ENCODE measurements at regions not wholly inside any gene's neighbourhood (a gene's known extent, or its start where the extent isn't known, plus 50 kb on each side); places are given as distances from the start of the nearest gene placed in this dataset.
"Not testable (repeated sequence)": the region's sequence is repeated elsewhere in the genome, so short reads cannot be mapped to it uniquely, and the experiment has no call there.

DNA sequence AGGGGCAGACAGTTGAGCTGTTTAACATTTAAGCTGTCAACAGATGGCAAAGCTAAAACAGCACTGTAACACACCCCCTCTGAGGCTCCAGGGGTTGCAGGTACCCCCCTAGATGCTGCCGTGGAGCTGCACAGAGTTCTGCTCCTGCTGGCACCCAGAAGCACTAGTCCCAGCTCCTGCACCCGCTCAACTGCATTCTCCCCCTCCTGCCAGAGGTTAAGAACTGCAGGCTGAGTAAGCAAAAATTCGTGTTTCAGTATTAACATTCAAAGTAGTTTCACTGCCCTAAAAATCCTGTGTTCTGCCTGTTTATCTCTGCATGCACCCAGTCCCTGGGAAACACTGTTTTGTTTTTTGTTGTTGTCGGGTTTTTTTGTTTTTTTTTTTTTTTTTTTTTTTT lies 790.8 kb upstream of the KCND2 start:
- no peak for DNase-seq

DNA sequence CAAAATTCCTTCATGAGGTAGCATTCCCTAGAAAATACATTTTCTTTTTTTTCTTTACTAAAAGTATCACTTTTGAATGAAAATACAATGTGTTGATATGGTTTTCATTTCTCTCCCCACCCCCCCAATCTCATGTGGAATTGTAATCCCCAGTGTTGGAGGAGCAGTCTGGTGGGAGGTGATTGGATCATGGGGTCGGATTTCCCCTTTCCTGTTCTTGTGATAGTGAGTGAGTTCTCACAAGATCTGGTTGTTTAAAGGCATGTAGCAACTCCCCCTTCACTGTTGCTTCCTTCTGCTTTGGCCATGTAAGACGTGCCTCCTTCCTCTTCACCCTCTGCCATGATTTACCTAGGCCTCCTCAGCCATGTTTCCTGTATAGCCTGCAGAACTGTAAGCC lies 790.3 kb upstream of the KCND2 start:
- DNase-seq: no peak

DNA sequence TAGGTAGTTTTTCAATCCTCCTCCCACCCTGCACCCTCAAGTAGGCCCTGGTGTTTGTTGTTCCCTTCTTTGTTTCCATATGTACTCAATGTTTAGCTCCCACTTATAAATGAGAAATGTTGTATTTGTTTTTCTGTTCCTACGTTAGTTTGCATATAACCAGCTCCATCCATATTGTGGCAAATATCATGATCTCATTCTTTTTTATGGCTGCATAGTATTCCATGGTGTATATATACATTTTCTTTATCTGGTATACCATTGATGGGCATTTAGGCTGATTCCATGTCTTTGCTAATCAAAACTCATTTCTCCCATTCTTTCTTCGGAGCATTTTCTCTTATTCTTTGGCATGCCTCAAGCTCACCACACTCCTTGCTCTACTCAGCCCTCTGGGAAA lies 789.6 kb upstream of the KCND2 start:
- DNase-seq: no peak

DNA sequence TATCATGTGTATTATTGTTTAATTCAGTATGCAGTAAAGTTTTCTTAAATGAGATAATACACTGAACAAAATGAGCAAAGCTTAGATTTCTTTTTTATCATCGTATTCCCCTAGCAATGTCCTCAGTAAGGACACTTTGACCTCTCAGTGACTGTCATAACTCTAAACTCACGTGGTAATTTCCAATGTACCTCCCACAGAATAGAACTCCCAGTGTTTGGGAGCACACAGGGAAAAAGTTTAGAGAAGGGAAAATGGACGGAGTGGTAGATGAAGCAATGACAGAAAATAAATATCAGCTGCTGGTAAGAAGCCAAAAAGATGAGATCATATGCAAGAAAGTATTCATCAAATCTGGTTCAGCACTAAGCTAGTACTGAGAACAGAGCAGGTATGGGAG lies 758.6 kb upstream of the KCND2 start:
- DNase-seq: no peak

DNA sequence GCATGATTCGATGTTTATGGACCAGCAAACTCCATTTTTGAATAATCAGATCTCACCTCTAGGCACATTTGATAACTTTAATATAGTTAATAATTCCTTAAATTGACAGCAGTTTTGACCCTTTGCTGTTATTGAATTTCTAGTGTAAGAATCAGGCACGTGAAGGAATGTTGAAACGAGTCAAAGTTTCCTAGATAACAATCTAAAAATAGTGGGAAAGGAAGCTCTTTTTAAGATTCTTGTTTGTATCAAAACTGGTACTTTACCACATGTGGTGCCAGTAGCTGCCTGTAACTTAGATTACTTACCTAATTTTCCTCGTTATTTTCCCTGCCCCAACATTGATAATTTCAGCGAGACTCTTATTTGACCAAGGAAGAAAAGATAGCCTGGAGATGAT lies 757.8 kb upstream of the KCND2 start:
- DNase-seq: no peak

DNA sequence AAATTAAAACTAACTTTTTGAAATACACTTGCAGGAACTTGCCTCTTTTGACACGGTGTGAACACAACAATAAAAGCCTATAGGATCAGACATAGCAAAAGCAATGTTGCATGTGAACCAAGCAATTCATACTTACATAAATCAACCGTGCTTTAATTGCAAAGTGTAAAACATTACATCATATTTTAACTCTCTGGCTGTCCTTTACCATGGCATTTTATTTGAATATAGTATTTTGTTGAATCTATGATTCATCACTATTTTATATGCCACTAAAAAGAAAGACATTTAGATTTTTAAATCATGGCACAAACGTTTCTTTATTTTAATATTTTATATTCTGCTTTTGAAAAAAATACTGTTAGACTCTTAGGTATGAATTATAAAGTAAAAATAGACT lies 757.0 kb upstream of the KCND2 start:
- DNase-seq: no peak

DNA sequence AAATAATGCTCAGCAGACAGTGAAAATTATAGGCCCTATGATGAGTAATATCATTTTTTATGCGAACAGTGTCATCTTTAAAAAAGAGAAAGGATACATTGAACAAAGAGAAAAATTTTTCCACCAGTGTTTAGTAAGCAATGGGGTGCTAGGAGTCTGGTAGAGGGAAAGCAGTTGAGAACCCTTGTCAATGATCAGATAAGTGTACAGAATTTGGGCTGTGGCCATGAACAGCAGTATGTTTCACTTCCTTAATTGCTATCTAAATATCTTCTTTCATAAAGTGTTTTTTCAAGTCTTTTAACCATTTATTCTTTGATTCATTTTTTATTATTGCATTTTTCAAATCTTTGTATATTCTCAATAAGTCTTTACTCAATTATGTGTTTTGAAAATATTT lies 750.7 kb upstream of the KCND2 start:
- DNase-seq: no peak

DNA sequence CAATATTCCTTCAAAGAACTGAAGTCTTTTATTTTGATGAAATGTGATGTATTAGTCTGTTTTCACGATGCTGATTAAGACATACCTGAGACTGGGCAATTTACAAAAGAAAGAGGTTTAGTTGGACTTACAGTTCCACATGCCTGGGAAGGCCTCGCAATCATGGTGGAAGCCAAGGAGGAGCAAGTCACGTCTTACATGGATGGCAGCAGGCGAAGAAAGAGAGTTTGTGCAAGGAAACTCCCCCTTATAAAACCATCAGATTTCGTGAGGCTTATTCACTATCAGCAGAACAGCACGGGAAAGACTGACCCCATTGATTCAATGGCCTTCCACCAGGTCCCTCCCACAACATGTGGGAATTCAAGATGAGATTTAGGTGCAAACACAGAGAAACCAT lies 750.3 kb upstream of the KCND2 start:
- no peak for DNase-seq

DNA sequence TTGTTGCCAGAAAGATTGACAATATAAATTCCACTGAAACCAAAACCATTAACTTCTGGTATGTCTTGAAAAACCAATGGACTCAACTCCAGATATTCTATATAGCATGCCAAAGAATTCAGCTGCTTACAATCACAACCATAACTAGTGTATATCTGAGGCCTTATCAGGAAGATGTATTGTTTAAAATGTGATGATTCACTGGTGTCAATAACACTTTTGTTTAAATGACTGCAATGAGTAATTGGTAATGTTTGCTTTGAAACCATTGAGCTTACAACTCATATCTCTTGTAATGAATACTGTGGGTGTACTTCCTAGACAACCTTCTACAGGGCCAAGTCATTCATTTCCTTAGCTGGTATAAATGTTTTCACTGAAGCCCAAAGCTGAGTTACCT lies 727.9 kb upstream of the KCND2 start:
- no peak for DNase-seq

DNA sequence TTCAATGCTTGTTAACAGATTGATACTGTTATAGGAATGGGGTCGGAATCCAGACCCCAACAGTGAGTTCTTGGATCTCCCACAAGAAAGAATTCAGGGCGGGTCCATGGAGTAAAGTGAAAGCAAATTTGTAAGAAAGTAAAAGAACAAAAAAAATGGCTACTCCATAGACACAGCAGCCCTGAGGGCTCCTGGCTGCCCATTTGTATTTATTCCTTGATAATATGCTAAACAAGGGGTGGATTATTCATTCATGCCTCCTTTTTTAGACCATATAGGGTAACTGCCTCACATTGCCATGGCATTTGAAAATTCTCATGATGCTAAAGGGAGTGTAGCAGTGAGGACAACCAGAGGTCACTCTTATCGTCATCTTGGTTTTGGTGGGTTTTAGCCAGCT lies 717.2 kb upstream of the KCND2 start:
- no peak for DNase-seq

DNA sequence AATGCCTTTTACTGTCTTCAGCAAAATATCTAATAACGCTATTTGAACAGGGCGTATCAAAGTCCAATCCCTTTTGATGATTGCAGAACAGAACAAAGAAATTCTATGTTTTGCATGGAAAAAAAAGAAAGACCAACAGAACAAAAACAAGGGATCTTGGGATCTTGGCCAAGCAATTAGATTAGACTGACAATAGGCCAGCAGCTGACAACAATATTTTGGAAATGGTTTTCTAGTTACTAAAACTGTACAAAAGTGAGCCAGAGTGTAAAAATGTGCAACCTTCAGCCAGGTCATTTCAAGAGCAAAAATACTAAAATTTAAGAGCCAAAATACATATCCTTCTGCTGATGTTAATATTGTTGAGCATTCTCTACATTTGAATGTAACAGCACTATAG lies 716.5 kb upstream of the KCND2 start:
- DNase-seq: no peak

DNA sequence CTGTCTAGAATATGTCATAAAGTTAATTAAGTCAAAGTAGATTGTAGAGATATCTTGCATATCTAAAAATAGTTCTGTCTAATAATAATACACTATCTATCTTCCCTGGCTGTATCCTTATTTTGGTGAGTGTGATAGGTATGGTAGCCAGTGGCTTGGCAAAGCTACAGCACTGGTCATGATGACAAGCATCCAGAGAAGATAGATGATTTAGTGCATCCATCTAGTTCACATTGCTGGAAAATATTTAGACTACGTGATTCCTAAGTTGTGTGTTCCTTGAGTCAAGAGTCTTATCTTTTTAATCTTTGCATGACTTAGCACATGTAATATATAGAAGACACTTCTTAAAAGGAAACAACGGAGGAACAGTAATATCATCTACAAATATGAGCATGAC lies 711.2 kb upstream of the KCND2 start:
- no peak for DNase-seq

DNA sequence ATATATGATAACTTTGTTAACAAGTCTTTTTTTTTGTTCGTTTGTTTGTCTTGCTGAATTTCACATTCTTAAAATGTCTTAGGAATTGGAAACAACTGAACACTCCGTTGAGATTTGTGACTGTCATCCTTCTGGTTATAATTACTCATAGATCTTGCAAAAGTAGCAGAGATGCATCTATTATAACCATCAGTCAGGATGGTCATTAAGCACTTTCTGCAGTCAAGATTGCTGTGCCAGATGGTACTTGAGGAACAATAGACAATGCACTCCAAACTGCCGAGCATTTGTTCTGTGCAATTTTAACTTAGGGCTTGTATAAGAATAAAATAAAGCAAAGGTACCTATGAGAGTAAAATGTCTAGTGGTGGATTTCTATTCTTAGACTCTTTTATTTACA lies 710.1 kb upstream of the KCND2 start:
- no peak for DNase-seq

DNA sequence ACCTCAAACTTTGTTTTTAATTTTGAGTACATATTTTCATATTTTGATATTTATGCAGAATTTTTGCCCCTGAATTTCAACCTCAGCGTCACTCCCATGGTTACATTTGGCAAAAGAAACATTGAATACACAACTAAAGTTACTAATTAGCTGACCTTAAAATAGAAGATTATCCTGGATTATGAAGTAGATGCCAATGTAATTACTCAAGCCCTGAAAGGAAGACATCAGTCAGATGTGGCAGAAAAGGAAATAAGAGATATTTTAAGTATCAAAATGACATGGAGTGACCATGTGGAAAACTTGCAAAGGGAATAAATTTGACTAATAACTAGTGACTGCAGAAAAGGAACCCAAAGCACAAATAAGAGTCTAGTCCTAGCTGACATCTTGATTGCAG lies 701.3 kb upstream of the KCND2 start:
- DNase-seq: no peak

DNA sequence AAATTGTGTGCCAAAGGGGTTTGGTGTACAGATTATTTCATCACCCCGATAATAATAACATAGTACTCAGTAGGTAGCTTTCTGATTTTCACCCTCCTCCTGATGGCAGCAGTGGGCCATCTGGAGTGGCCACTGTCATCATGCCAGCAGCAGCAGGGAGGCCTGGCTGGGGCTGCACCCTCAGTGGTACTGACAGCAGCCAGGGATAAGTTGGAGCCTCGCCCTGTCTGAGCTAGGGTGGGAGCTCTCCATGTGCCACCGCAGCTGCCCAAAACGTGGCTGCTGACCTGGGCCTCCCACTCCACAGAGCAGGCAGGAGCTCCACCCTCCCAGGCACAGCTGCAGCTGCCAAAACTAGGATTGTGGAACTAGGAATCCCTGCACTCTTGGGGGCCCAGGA lies 700.8 kb upstream of the KCND2 start:
- no peak for DNase-seq

DNA sequence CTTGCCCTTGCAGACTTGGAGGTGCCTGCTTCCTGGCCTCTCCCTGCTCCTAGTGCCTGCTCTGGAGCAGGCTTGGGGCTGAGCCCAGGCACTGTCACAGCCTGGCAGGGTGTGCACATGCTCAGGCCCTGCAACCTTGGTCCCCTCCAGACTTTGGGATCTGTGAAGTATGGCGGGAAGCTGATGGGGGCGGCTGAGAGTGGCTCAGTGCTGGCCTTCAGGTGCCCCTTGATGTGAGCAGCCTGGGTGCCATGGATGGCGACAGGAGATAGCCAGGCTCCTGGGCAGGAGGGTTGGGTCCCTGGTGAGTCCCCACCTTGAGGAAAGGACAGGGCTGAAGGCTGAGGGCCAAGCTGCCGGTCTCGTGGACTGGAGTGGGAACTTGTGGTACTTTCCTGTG lies 700.4 kb upstream of the KCND2 start:
- DNase-seq: no peak

DNA sequence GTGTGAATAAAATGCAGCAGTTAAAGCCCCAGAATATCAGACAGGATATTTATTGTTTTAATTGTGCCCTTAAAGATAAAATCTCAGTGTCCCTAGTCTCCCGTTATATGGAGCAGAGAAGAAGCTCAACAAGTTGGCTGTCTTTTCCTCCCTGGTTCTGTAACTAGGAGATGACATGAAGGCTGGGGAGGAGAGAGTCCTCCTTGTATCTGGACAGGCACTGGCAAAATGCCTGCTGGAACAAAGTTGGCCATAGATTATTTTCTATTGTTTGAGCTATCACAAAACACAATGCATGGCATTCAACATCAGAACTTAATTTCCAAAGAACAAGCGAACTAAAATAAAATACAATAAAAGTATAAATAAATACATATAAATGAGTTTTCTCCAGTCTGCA lies 694.9 kb upstream of the KCND2 start:
- no peak for DNase-seq

DNA sequence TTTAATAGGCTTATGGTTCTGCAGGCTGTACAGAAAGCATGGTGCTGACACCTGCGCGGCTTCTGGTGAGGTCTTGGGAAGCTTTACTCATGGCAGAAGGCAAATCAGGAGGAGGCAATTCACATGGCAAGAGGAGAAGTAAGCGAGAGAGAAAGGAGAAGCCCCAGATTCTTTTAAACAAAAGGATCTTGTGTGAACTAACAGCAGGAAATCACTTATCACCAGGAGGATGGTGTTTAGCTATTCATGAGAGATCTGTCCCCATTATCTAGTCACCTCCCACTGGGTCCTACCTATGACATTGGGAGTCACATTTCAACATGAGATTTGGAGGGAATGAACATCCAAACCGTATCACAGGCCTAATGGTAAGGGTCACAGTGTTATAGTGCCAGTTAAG lies 678.0 kb upstream of the KCND2 start:
- DNase-seq: no peak

DNA sequence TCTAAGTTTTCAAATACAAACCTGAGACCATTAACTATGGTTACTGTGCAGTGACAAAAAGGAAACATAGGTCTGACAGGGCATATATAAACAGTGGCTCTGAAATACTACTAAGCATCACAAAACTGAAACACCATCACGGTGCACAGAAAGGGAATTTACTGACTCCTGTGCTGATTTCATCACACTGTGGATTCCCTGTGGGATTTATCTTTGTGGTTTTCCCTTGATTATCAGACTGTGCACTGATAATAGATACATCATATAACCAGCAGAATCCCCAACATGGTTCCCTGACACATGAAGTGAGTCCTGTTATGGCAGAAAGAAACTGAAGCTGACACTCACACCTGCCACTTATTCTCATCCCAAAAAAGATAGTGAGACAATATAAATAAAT lies 676.3 kb upstream of the KCND2 start:
- no peak for DNase-seq

DNA sequence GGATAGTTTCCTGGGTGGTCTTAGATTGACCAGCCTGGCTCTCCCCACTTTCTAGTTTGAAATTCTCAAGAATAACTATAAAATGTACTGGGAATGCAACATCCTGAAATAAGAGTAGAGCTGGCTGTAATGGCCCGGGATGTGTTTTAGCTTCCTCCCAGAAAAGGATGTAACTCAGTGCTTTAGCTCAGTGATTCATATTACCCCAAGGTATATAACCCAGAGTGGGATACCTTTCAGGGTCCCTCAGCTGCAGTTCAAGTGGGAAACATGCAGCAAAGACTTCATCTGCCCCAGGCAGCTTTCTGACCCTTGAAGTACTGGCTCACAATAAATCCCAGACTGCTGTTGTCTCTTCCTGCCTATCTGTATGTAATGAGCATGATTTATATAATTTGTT lies 666.7 kb upstream of the KCND2 start:
- no peak for DNase-seq

DNA sequence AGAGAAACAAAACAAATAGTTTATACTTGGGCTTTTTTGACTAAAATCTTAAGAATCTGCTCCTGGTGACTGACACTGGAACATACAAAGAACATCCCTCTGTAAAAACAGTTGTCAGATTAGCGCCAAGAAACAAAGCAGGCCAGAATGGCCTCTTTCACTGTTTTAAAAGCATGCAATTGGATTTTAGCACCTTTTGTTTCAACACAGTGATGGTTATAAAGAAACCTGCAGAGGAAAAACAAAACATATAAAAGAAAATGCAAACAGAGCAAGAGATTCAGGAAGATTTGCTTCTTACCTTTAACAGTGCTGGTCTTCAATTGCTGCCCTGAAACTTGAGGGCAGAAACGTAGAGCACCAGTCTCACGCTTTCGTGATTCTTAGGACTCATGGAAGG lies 652.2 kb upstream of the KCND2 start:
- DNase-seq: no peak

DNA sequence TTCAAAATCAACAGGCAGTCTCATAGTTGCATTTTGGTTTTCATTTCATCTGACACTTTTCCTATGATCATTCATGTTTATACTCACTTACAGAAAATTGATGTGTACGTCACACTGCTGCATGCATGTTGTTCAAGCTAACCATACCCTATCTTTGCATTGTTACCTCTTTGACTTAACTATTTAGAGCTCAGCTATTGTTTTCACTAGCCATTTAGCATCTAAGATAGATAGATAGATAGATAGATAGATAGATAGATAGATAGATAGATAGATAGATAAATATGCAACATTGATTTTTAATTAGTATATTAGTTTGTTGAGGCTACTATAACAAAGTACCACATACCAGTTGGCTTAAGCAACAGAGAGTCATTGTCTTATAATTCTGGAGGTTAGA lies 649.5 kb upstream of the KCND2 start:
- DNase-seq: no peak

DNA sequence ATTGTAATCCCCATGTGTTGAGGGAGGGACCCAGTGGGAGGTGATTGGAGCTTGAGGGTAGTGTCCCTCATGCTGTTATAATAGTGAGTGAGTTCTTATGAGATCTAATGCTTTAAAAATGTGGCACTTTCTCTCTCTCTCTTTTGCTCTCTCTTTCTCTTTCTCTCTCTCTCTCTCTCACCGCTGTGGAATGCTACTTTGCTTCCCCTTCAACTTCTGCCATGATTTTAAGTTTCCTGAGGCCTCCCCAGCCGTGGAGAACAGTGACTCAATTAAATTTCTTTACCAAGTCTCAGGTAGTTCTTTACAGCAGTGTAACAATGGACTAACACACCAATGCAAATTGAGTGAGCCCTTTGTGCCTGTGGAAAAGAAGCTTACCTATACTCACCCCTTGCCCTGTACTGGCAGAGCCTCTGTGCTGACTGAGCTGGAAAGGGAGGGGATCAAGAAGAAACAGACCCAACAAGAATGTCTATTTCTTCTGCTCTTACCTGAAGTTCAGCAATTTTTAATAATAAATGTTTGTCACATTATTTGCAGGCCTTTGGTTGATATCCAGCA lies 642.5 kb upstream of the KCND2 start:
- no peak for DNase-seq

DNA sequence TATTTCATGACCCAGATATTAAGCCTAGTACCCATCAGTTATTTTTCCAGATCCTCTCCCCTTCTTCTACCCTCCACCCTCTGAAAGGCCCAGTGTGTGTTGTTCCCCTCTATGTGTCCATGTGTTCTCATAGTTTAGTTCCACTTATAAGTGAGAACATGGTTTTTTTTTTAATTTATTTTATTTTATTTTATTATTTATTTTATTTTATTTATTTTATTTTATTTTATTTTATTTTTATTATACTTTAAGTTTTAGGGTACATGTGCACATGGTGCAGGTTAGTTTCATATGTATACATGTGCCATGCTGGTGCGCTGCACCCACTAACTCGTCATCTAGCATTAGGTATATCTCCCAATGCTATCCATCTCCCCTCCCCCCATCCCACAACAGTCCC lies 639.2 kb upstream of the KCND2 start:
- not testable (repeated sequence) for DNase-seq

DNA sequence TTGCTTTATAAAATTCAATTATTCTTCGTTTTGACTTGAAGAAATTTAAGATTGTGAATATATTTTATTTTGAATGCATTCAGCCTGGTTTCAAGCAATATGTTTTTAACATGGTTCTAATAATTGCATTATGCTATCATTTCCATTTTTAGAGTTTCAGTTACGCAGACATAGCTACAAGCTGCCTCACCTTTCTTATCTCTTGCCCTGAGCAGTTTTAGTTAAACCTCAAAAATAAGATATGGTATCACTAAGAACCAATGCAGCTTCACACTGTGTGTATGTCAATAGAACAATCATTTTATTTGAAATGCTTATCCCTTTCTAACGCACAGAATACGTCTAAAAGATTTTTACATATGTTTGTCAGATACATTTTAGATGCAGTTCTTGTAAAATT lies 632.6 kb upstream of the KCND2 start:
- no peak for DNase-seq

DNA sequence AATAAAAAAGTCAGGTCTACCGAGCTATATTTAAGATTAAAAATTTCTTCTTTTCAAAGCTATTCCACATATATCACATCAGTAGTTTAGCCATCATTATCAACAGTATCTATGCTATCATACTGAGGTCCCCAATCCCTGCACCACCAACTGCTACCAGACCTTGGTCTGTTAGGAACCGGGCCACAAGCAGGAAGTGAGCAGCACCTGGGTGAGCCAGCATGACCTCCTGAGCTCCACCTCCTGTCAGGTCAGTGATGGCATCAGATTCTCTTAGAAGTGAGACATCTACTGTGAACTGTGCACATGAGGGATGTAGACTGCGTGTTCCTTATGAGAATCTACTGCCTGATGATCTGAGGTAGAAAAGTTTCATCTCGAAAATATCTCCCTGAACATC lies 632.1 kb upstream of the KCND2 start:
- no peak for DNase-seq
